ENCODE measurements at regions not wholly inside any gene's neighbourhood (a gene's known extent, or its start where the extent isn't known, plus 50 kb on each side); places are given as distances from the start of the nearest gene placed in this dataset.

DNA sequence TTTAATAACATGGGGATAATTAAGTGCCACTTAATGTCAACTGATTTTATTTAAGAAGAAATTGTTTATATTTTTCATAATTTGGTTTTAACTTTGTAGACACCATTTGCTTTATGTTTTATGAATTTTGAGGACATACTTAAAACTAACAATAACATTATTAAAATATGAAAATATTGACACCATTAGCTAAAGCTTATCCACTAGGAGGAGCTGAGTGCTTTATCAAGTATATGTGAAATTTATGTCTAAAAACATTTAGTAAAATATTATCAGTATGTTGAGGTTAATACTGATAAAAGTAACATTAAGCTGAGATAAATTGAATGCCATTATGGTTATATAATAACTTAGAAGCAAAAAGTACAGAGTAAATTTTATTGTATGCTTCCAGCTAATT, 622.1 kb downstream of the ARL4A start:
- TF ChIP-seq POLR2A (IDR thresholded peaks at IDR 0.05) (no peak), CTCF (IDR thresholded peaks at IDR 0.05) (no peak), EP300 (IDR thresholded peaks at IDR 0.05) (no peak), POLR2AphosphoS5 (IDR thresholded peaks at IDR 0.05) (no peak)

All from sigmoid colon (tissue), 4 donors.